ENCODE measurements at regions not wholly inside any gene's neighbourhood (a gene's known extent, or its start where the extent isn't known, plus 50 kb on each side); places are given as distances from the start of the nearest gene placed in this dataset.
"Not testable (repeated sequence)": the region's sequence is repeated elsewhere in the genome, so short reads cannot be mapped to it uniquely, and the experiment has no call there.

- TF ChIP-seq EZH2 (IDR thresholded peaks at IDR 0.05; ENCODE audit: borderline replicate concordance, low read depth, low read length, poor library complexity, severe bottlenecking), result no peak
- TF ChIP-seq, protein P1, sequence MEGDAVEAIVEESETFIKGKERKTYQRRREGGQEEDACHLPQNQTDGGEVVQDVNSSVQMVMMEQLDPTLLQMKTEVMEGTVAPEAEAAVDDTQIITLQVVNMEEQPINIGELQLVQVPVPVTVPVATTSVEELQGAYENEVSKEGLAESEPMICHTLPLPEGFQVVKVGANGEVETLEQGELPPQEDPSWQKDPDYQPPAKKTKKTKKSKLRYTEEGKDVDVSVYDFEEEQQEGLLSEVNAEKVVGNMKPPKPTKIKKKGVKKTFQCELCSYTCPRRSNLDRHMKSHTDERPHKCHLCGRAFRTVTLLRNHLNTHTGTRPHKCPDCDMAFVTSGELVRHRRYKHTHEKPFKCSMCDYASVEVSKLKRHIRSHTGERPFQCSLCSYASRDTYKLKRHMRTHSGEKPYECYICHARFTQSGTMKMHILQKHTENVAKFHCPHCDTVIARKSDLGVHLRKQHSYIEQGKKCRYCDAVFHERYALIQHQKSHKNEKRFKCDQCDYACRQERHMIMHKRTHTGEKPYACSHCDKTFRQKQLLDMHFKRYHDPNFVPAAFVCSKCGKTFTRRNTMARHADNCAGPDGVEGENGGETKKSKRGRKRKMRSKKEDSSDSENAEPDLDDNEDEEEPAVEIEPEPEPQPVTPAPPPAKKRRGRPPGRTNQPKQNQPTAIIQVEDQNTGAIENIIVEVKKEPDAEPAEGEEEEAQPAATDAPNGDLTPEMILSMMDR (conservative IDR thresholded peaks at IDR 0.05; ENCODE audit: low read depth, low read length), result no peak
- no peaks in the 10 kb centered on the region for H3K36me3 ChIP-seq (ENCODE audit: insufficient read depth, low read length, poor library complexity, severe bottlenecking)
- H3K4me1 ChIP-seq (ENCODE audit: insufficient read depth, low read length, poor library complexity, severe bottlenecking), result peaks cover 3% of the 10 kb centered on the region
- no TSS peak for BruUV-seq (replicated peaks)
- ChIA-PET CTCF (no interaction called here), POLR2A (ENCODE audit: low non-redundant PET) (no interaction called here)
- no peak for DNase-seq (ENCODE audit: low spot score)
- H3K27ac ChIP-seq (ENCODE audit: low read depth, low read length, poor library complexity, severe bottlenecking), result no peak overlapping the region
- no peaks in the 10 kb centered on the region for H3K9me3 ChIP-seq (ENCODE audit: low read depth, low read length, poor library complexity, severe bottlenecking)
- H3K4me3 ChIP-seq (ENCODE audit: low read depth, low read length, poor library complexity, severe bottlenecking), result no peak overlapping the region
- intact Hi-C loops (cut with micrococcal nuclease; ENCODE audit: unreplicated experiment), result no loop called here
- no peaks in the 10 kb centered on the region for H3K27me3 ChIP-seq (replicated peaks; ENCODE audit: insufficient read depth, low read depth, low read length, poor library complexity)
Observed at GRCh38 chr1:172849653-172850052, 190.8 kb downstream of the FASLG start.

- ChIA-PET POLR2A (ENCODE audit: low non-redundant PET) (no interaction called here), CTCF (no interaction called here)
- Histone ChIP-seq H3K9me3 (ENCODE audit: low read depth, low read length, poor library complexity, severe bottlenecking) (no peaks in the 10 kb centered on the region), H3K27me3 (replicated peaks; ENCODE audit: insufficient read depth, low read depth, low read length, poor library complexity) (no peaks in the 10 kb centered on the region), H3K27ac (ENCODE audit: low read depth, low read length, poor library complexity, severe bottlenecking) (no peak overlapping the region), H3K36me3 (ENCODE audit: insufficient read depth, low read length, poor library complexity, severe bottlenecking) (no peaks in the 10 kb centered on the region), H3K4me3 (ENCODE audit: low read depth, low read length, poor library complexity, severe bottlenecking) (no peak overlapping the region), H3K4me1 (ENCODE audit: insufficient read depth, low read length, poor library complexity, severe bottlenecking) (no peaks in the 10 kb centered on the region)
- TF ChIP-seq EZH2 (IDR thresholded peaks at IDR 0.05; ENCODE audit: borderline replicate concordance, low read depth, low read length, poor library complexity, severe bottlenecking), result no peak
- TF ChIP-seq, protein P1 (conservative IDR thresholded peaks at IDR 0.05; ENCODE audit: low read depth, low read length), result no peak
- DNase-seq (ENCODE audit: low spot score), result no peak
- intact Hi-C loops (cut with micrococcal nuclease; ENCODE audit: unreplicated experiment), result no loop called here
- no TSS peak for BruUV-seq (replicated peaks)
Observed at GRCh38 chr1:172851077-172851476, 192.2 kb downstream of the FASLG start.

GRCh38 chr1:172851856-172852255 lies 193.0 kb downstream of the FASLG start:
- intact Hi-C loops (cut with micrococcal nuclease; ENCODE audit: unreplicated experiment), result no loop called here
- no peaks in the 10 kb centered on the region for H3K36me3 ChIP-seq (ENCODE audit: insufficient read depth, low read length, poor library complexity, severe bottlenecking)
- no peaks in the 10 kb centered on the region for H3K4me1 ChIP-seq (ENCODE audit: insufficient read depth, low read length, poor library complexity, severe bottlenecking)
- BruUV-seq (replicated peaks), result no TSS peak
- POLR2A ChIA-PET (ENCODE audit: low non-redundant PET), result no interaction called here
- H3K4me3 ChIP-seq (ENCODE audit: low read depth, low read length, poor library complexity, severe bottlenecking), result no peak overlapping the region
- no peak overlapping the region for H3K27ac ChIP-seq (ENCODE audit: low read depth, low read length, poor library complexity, severe bottlenecking)
- CTCF ChIA-PET, result no interaction called here
- TF ChIP-seq, protein P1 (conservative IDR thresholded peaks at IDR 0.05; ENCODE audit: low read depth, low read length), result no peak
- TF ChIP-seq EZH2 (IDR thresholded peaks at IDR 0.05; ENCODE audit: borderline replicate concordance, low read depth, low read length, poor library complexity, severe bottlenecking), result no peak
- H3K27me3 ChIP-seq (replicated peaks; ENCODE audit: insufficient read depth, low read depth, low read length, poor library complexity), result no peaks in the 10 kb centered on the region
- H3K9me3 ChIP-seq (ENCODE audit: low read depth, low read length, poor library complexity, severe bottlenecking), result no peaks in the 10 kb centered on the region
- DNase-seq (ENCODE audit: low spot score), result no peak

GRCh38 chr1:172855983-172856382 lies 194.8 kb downstream of the TNFSF18 start:
- BruUV-seq (replicated peaks); CTCF ChIA-PET; POLR2A ChIA-PET (ENCODE audit: low non-redundant PET); H3K36me3 ChIP-seq (ENCODE audit: insufficient read depth, low read length, poor library complexity, severe bottlenecking); H3K27ac ChIP-seq (ENCODE audit: low read depth, low read length, poor library complexity, severe bottlenecking); DNase-seq (ENCODE audit: low spot score); H3K4me3 ChIP-seq (ENCODE audit: low read depth, low read length, poor library complexity, severe bottlenecking); H3K4me1 ChIP-seq (ENCODE audit: insufficient read depth, low read length, poor library complexity, severe bottlenecking); intact Hi-C loops (cut with micrococcal nuclease; ENCODE audit: unreplicated experiment); H3K27me3 ChIP-seq (replicated peaks; ENCODE audit: insufficient read depth, low read depth, low read length, poor library complexity); H3K9me3 ChIP-seq (ENCODE audit: low read depth, low read length, poor library complexity, severe bottlenecking): not testable (repeated sequence)
